ENCODE measurements at regions not wholly inside any gene's neighbourhood (a gene's known extent, or its start where the extent isn't known, plus 50 kb on each side); places are given as distances from the start of the nearest gene placed in this dataset.
"Not testable (repeated sequence)": the region's sequence is repeated elsewhere in the genome, so short reads cannot be mapped to it uniquely, and the experiment has no call there.

DNA sequence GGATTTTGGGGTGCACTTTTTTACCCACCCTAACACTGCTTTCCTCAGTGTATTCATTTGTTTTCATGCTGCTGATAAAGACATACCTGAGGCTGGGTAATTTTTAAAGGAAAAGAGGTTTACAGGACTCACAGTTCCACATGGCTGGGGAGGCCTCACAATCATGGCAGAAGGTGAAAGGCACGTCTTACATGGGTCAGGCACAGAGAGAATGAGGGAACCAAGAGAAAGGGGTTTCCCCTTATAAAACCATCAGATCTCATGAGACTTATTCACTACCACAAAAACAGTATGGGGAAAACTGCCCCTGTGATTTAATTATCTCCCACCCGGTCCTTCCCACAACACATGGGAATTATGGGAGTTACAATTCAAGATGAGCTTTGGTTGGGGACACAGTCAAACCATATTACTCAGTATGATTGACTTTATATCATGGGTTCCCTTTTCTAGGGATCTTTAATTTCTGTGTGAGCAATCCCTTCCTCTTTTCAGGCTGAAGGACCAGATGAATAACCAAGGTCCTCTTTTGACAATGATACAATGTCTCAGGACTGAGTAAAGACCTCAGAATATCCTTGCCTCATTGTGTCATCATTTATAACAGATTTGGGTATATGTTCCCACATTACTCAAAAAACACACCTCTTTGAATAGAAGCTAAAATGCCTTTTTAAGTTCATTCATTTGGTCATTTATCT, 100.1 kb upstream of the TRIB2 start:
- DNase-seq (ENCODE audit: low read depth in 2 of 2) = no peak

GRCh38 chr2:12617366-12617765, 99.4 kb upstream of the TRIB2 start:
- no peak for DNase-seq (ENCODE audit: low read depth in 2 of 2)

- no peak for DNase-seq (ENCODE audit: low read depth in 2 of 2)
These were observed 98.9 kb upstream of the TRIB2 start for GRCh38 chr2:12617853-12618252.

GRCh38 chr2:12618576-12618975, 98.2 kb upstream of the TRIB2 start:
- no peak for DNase-seq (ENCODE audit: low read depth in 2 of 2)

DNA sequence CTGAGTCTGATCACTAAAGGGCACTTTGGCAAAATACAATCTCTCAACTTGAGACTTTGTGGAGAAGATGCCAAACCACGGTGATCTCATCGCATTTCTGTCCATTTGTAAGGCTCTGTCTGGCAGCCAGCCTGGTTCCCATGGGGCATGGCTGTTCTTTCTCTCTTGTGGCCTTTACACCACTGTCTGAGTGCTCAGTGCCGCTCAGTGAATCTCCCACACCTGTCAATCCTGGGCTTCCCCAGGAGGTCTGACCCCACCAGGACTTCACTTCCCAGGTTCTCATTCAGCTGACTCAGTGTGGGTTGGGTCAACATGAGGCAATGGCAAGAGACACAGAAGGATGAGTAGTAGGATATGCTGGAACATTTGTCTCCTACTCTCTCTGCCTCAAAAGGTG, 96.8 kb upstream of the TRIB2 start:
- no peak for DNase-seq (ENCODE audit: low read depth in 2 of 2)

GRCh38 chr2:12620759-12621158, 96.0 kb upstream of the TRIB2 start:
- no peak for DNase-seq (ENCODE audit: low read depth in 2 of 2)

- DNase-seq (ENCODE audit: low read depth in 2 of 2) = no peak
These were observed 93.7 kb upstream of the TRIB2 start for GRCh38 chr2:12623051-12623450.

- DNase-seq (ENCODE audit: low read depth in 2 of 2) = no peak
These were observed 92.4 kb upstream of the TRIB2 start for GRCh38 chr2:12624384-12624783.

DNA sequence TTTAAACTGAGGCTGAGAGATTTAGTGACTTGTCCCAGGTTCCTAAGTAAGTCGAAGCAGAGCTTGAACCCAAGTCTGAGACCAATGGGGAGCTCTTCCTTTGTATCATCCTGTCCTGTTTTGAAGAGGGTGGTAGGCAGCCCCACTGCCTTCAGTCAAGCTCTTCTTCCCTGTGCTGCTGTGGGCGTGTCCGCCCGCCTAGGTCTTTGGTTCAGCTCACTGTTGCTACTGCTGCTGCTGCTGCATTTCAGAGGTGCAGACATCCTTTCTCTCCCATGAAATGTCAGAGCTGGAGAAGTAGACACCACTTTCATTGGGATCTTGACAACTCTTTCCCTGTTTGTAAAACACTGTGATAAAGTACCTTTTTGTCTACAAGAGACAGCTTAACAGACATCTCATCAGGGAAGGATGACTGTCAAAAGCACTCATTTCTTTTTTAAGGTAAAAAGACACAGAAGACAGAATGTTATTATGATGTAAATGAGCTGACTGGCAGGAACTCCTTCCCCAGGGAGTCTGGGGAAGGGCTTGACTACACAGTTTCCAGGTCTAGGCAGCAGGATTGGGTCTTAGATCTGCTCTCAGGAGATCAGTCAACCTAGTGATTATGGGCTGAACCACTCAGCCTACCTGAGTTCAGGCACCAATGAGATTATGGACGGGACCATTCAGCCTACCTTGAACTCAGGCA, 91.7 kb upstream of the TRIB2 start:
- no peak for DNase-seq (ENCODE audit: low read depth in 2 of 2)

DNA sequence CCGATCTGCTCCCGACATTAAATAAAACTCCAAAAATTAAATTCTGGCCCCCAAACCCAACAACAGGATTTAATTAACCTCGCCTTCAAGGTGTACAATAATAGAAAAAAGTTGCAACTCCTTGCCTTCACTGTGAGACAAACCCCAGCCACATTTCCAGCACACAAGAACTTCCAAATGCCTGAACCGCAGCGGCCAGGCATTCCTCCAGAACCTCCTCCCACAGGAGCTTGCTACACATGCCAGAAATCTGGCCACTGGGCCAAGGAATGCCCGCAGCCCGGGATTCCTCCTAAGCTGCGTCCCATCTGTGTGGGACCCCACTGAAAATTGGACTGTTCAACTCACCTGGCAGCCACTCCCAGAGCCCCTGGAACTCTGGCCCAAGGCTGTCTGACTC, 88.2 kb upstream of the TRIB2 start:
- not testable (repeated sequence) for DNase-seq (ENCODE audit: low read depth in 2 of 2)

DNA sequence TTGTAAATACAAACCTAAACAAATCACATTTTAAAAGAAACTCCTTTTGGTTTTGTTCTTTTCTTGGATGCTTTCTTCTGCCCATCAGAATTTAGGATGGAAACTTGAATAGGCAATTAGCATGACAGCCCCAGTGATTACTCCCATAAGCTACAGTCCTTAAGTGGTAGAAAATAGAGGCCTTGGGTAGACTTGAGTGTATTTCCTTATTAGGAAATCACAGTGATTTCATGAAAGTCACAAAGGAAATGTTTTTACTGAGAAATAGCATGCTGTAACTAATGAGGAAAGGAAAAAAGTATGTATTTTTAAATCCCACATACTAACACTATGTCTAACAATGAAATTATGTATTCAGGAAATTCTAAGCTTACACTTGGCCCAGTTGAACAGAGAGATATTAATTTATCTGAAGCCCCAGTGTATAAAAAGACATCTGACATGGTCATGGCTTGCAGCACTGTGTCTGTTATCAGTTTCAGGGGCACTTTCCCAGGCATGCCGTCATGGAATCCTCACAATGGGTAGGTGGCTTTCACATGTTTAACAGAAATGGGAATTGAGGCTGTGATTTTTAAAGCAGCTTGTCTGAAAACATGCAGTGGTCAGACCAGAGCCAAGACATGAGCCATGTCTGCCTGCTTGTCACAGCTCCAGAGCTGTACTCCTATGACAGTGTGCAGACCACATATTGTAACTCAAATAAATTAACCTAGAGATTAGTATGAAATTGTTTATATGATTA, 79.7 kb upstream of the TRIB2 start:
- DNase-seq (ENCODE audit: low read depth in 2 of 2) = peak; percentile 73 to 81

DNA sequence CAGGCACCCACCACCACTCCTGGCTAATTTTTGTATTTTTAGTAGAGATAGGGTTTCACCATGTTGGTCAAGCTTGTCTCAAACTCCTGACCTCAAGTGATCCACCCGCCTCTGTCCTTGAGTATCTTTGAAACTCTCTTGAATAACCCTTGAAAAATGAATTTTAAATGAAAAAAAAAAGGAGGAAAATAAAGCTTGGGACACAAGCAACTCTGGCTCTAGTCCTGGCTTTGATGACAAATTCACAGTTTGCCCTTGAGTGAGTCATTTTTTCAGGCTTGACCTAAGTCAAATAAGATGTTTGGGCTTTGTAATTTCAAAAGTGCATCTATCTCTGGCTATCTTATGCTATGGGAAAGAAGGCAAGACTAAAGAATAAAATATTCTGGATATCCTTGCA, 79.0 kb upstream of the TRIB2 start:
- no peak for DNase-seq (ENCODE audit: low read depth in 2 of 2)

GRCh38 chr2:12641441-12641840, 75.3 kb upstream of the TRIB2 start:
- no peak for DNase-seq (ENCODE audit: low read depth in 2 of 2)

DNA sequence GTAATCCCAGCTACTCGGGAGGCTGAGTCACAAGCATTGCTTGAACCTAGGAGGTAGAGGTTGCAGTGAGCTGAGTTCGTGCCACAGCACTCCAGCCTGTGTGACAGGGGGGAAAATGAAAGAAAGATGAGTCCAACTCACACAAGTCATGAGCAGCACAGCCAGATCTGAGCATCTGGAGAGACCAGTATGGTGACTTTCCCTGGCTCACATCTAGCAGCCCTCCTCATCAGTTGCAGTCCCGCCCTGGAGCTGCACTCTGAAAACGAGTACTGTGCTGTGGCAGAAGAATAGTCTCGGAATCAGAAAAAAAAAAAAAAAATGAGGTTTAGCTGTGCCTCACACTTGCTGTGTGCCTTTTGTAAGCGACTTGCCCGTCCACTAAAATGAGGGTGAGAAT, 74.4 kb upstream of the TRIB2 start:
- no peak for DNase-seq (ENCODE audit: low read depth in 2 of 2)

- no peak for DNase-seq (ENCODE audit: low read depth in 2 of 2)
These were observed 73.9 kb upstream of the TRIB2 start for GRCh38 chr2:12642859-12643258.

- DNase-seq (ENCODE audit: low read depth in 2 of 2) = no peak
These were observed 66.9 kb upstream of the TRIB2 start for GRCh38 chr2:12649602-12650400.

DNA sequence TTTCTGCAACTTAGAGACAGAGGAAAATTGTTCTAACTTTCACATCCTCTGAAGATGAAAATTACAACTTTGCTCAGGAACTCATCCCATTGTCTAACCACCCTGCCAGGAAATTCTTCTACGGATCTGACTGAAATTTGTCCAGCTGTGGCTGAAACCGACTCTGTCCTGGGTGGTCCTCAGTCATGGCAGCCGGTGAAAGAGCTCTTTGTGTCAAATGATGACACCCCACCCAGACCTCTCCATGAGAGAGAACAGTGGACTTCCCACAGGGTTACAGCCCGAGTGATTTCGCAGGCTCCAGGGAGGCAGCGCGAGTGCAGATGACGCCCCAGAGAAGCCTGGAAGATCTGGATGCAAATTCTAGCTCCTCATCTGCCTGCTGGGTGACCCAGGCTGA, 65.1 kb upstream of the TRIB2 start:
- no peak for DNase-seq (ENCODE audit: low read depth in 2 of 2)

DNA sequence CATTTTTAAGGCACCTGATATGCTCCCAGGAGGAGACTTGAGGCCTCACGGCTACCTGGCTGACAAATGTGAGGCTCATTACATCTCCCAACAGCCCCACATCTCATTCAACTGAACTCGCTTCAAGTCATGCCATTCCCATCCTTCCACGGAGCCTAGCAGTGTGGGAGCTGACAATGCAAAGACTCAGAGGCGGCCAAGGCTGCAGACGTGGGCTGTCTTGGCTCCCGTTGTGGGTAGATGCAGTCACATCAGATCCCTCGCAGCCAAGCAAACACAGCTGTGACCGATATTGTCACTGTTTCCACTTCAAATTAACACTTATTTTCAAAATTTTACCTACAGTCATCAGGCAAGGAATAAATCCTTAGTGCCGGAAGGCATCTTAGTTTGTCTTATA, 64.0 kb upstream of the TRIB2 start:
- DNase-seq (ENCODE audit: low read depth in 2 of 2) = no peak

DNA sequence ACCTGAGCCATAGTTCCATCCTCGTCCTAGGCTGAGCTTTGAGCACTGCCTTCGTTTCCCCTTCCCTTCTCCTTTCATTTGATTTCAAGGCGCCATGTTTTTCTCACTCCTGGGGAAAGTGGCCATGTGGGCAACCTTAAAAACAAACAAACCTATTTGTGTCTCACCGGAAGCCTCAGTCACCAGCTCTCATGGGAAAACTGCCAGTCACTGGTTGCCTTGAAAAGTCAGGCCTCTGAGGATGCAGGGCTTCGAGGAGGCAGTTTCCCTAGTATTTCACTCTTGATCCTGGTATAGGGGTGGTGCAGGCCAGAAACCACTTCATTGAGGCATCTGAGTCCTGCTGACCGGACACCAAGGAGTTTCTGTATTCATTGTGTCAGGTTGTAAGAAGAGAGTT, 59.2 kb upstream of the TRIB2 start:
- peak in 1 of 2 donors; percentile 22 for DNase-seq (ENCODE audit: low read depth in 2 of 2)

DNA sequence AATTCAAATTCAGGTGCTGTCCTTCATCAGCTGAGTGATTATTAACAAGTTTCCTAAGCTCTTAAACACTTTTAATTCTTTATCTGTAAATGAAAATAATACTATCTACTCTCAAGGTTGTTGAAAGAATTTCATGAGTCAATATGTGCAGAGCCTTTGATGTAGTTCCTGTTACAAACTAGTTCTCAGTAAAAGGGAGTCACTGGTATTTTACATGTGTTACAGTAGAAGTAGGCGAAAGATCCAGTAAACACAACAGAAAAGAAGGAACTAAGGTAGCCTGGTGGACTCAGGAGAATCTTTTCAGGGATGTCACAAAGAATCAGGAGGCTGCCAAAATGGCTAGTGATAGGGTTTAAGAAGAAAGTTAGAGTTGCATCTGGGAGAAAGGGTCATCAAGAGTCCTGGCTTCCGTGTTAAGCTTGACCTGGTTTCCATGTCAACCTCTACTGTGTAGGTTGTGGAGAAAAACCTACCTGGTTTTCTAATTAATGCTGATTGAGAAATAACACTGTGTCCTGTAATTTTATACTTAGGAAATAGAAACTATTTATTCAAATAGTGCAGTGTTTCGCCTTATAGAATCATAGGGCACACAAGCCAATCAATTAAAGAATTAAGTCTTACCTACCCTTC, 58.3 kb upstream of the TRIB2 start:
- DNase-seq (ENCODE audit: low read depth in 2 of 2) = no peak

DNA sequence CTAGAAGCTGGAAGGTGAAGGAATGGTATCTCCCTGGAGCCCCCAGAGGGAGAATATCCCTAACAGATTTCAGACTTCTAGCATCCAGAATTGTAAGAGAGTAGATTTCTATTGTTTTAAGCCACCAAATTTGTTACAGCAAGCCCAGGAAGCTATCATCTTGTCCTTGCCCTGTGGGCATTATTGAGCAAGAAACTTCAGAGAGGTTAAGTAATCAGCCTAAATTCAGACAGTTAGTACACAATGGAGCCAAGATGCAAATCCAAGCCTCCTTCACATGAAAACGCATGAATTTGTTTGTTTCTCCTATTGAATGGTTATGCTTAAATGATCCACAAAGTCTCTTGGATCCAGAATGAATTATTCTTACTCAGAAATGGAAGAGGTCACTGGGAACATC, 55.2 kb upstream of the TRIB2 start:
- no peak for DNase-seq (ENCODE audit: low read depth in 2 of 2)

Data from dermis microvascular lymphatic vessel endothelial cell (primary cell).